NCI-H2107 treated with DMSO at 0.1 percent for 48 hours (cell line): ENCODE measurements at regions not wholly inside any gene's neighbourhood (a gene's known extent, or its start where the extent isn't known, plus 50 kb on each side); places are given as distances from the start of the nearest gene placed in this dataset.

Experiments
- DNase-seq: peaks from one replicate; lab custom pipeline; 2025; ENCODE audit not compliant: unreplicated experiment; lab: John Stamatoyannopoulos, UW

- no peak for DNase-seq
Measured at GRCh38 chr10:131700506-131700905, 200.3 kb upstream of the PPP2R2D start.

- no peak for DNase-seq
Measured at GRCh38 chr10:131701131-131701947, 199.5 kb upstream of the PPP2R2D start.

- no peak for DNase-seq
Measured at GRCh38 chr10:131702531-131703356, 198.1 kb upstream of the PPP2R2D start.

GRCh38 chr10:131703541-131703940, 197.3 kb upstream of the PPP2R2D start:
- DNase-seq = no peak

- no peak for DNase-seq
Measured at GRCh38 chr10:131703941-131704340, 196.9 kb upstream of the PPP2R2D start.

GRCh38 chr10:131706476-131706875, 194.3 kb upstream of the PPP2R2D start:
- DNase-seq = no peak

GRCh38 chr10:131706952-131707351, 193.9 kb upstream of the PPP2R2D start:
- no peak for DNase-seq

GRCh38 chr10:131708225-131708880, 192.5 kb upstream of the PPP2R2D start:
- no peak for DNase-seq

- DNase-seq = no peak
Measured at GRCh38 chr10:131710142-131710861, 190.5 kb upstream of the PPP2R2D start.

- DNase-seq = no peak
Measured at GRCh38 chr10:131722121-131722520, 178.7 kb upstream of the PPP2R2D start.

GRCh38 chr10:131722525-131723264, 178.1 kb upstream of the PPP2R2D start:
- DNase-seq = no peak

GRCh38 chr10:131723297-131724168, 177.3 kb upstream of the PPP2R2D start:
- no peak for DNase-seq

GRCh38 chr10:131724169-131724545, 176.7 kb upstream of the PPP2R2D start:
- DNase-seq = no peak

- DNase-seq = no peak
Measured at GRCh38 chr10:131724891-131725580, 175.8 kb upstream of the PPP2R2D start.

GRCh38 chr10:131725581-131726069, 175.2 kb upstream of the PPP2R2D start:
- no peak for DNase-seq

- DNase-seq = peak; percentile 11
Measured at GRCh38 chr10:131726076-131726880, 174.5 kb upstream of the PPP2R2D start.

GRCh38 chr10:131726967-131727366, 173.8 kb upstream of the PPP2R2D start:
- DNase-seq = no peak

- DNase-seq = no peak
Measured at GRCh38 chr10:131727560-131727959, 173.2 kb upstream of the PPP2R2D start.
